H1 (cell line): ENCODE measurements at regions not wholly inside any gene's neighbourhood (a gene's known extent, or its start where the extent isn't known, plus 50 kb on each side); places are given as distances from the start of the nearest gene placed in this dataset.

Experiments used
- CTCF ChIA-PET: fragments of 300-600 bp; sonication (Branson Sonifier 250); formaldehyde crosslinking; loops from one replicate; lab custom pipeline; 2021; ENCODE audit not compliant: partially characterized antibody; lab: Charles Lee
- POLR2A ChIA-PET: fragments of 300-600 bp; sonication (Branson Sonifier 250); formaldehyde crosslinking; loops from one replicate; lab custom pipeline; 2021; ENCODE audit warnings: inconsistent platforms; ENCODE audit not compliant: partially characterized antibody; lab: Charles Lee
- DNase-seq, 2 experiments: peaks; one replicate each; pipeline versions ENCODE4 v3.0.0 to v3.0.0-alpha.2; 2010 to 2022; ENCODE audit warnings: low spot score in 2 of 2, low read depth in 1 of 2, mixed read lengths in 1 of 2
- FAIRE-seq: peaks from 2 replicates; lab custom pipeline; 2011; peaks lifted over from hg19 to GRCh38; lab: Jason Lieb, UNC
- H2AFZ ChIP-seq: 2 replicates; pipeline ENCODE4 v1.8.1; 2012; ENCODE audit warnings: low read length, inconsistent platforms
- H2AK5ac ChIP-seq: 2 replicates; pipeline ENCODE4 v1.6.1; 2013; ENCODE audit warnings: low read depth, low read length
- H2BK120ac ChIP-seq: replicated peaks from 2 replicates; pipeline ENCODE3; 2013; ENCODE audit warnings: low read depth, low read length, inconsistent platforms
- H2BK12ac ChIP-seq: 2 replicates; pipeline ENCODE4 v1.6.1; 2013; ENCODE audit warnings: low read depth, low read length
- H2BK15ac ChIP-seq: 2 replicates; pipeline ENCODE4 v1.6.1; 2013; ENCODE audit warnings: low read length
- H2BK20ac ChIP-seq: 2 replicates; pipeline ENCODE4 v1.6.1; 2013; ENCODE audit warnings: low read length
- H2BK5ac ChIP-seq: 2 replicates; pipeline ENCODE4 v1.6.1; 2013; ENCODE audit warnings: low read depth, low read length
- H3K14ac ChIP-seq: 2 replicates; pipeline ENCODE4 v1.6.1; 2013; ENCODE audit warnings: inconsistent platforms; ENCODE audit not compliant: insufficient read length
- H3K18ac ChIP-seq: 2 replicates; pipeline ENCODE4 v1.6.1; 2013; ENCODE audit warnings: low read length; ENCODE audit errors: extremely low read depth
- H3K23ac ChIP-seq: 2 replicates; pipeline ENCODE4 v1.6.1; 2013; ENCODE audit warnings: inconsistent platforms; ENCODE audit not compliant: insufficient read length
- H3K23me2 ChIP-seq: 2 replicates; pipeline ENCODE4 v1.6.1; 2013; ENCODE audit warnings: low read depth, low read length
- H3K27ac ChIP-seq: 2 replicates; pipeline ENCODE4 v1.6.1; 2011; ENCODE audit warnings: low read depth, low read length, inconsistent platforms
- H3K27me3 ChIP-seq, 4 experiments: replicated peaks in 1 of 4; 1 replicate in 1 of 4; 2 replicates in 3 of 4; pipeline versions ENCODE4 v1.6.1 to v1.8.1; 2011 to 2013; ENCODE audit warnings: low read length in 3 of 4, mild to moderate bottlenecking in 3 of 4, inconsistent platforms in 2 of 4, mixed read lengths in 2 of 4, moderate library complexity in 1 of 4; ENCODE audit not compliant: control insufficient read depth in 3 of 4, insufficient read depth in 3 of 4; ENCODE audit errors: extremely low read depth in 1 of 4
- H3K36me3 ChIP-seq, 4 experiments: 2 replicates each; pipeline versions ENCODE4 v1.6.1 to v1.8.1; 2011 to 2013; ENCODE audit warnings: mild to moderate bottlenecking in 4 of 4, low read length in 3 of 4, moderate library complexity in 2 of 4, control low read depth in 1 of 4, inconsistent platforms in 1 of 4; ENCODE audit not compliant: insufficient read depth in 4 of 4, control insufficient read depth in 2 of 4
- H3K4ac ChIP-seq: replicated peaks from 2 replicates; pipeline ENCODE3; 2013; ENCODE audit warnings: low read length, low read depth, mixed read lengths, inconsistent platforms; ENCODE audit not compliant: insufficient read length
- H3K4me1 ChIP-seq, 4 experiments: replicated peaks in 1 of 4; 1 replicate in 1 of 4; 2 replicates in 3 of 4; pipeline versions ENCODE4 v1.6.1 to v1.8.1; 2011 to 2013; ENCODE audit warnings: low read length in 3 of 4, inconsistent platforms in 2 of 4, mixed read lengths in 1 of 4; ENCODE audit not compliant: insufficient read depth in 4 of 4, control insufficient read depth in 3 of 4
- H3K4me2 ChIP-seq, 2 experiments: 2 replicates each; pipeline versions ENCODE4 v1.6.1 to v1.8.1; 2011 to 2013; ENCODE audit warnings: low read depth in 2 of 2, low read length in 2 of 2, control low read depth in 1 of 2, inconsistent platforms in 1 of 2, mild to moderate bottlenecking in 1 of 2; ENCODE audit not compliant: insufficient read depth in 1 of 2
- H3K4me3 ChIP-seq, 4 experiments: fragments of 200-600, 300-600 bp in 1 of 4; sonication (generic), shearing (Covaris generic), sonication (Bioruptor Twin) in 1 of 4; 2 replicates each; pipeline versions ENCODE4 v1.5.1 to v1.8.1; 2011 to 2016; ENCODE audit warnings: low read length in 4 of 4, low read depth in 3 of 4, control low read depth in 2 of 4, inconsistent platforms in 2 of 4, mild to moderate bottlenecking in 2 of 4, mixed read lengths in 1 of 4, moderate library complexity in 1 of 4; ENCODE audit not compliant: insufficient read depth in 2 of 4; ENCODE audit errors: extremely low read depth in 1 of 4
- H3K56ac ChIP-seq: replicated peaks from 2 replicates; pipeline ENCODE3; 2013; ENCODE audit warnings: low read depth, mild to moderate bottlenecking, mixed read lengths, low read length, inconsistent platforms; ENCODE audit not compliant: insufficient read length
- H3K79me1 ChIP-seq: 2 replicates; pipeline ENCODE4 v1.6.1; 2013; ENCODE audit warnings: low read depth, low read length, control low read depth
- H3K79me2 ChIP-seq, 2 experiments: 2 replicates each; pipeline versions ENCODE4 v1.6.1 to v1.8.1; 2012 to 2013; ENCODE audit warnings: low read length in 2 of 2, mild to moderate bottlenecking in 2 of 2, inconsistent platforms in 1 of 2; ENCODE audit not compliant: insufficient read depth in 2 of 2, control insufficient read depth in 1 of 2
- H3K9ac ChIP-seq, 4 experiments: replicated peaks in 1 of 4; 1 replicate in 1 of 4; 2 replicates in 3 of 4; pipeline versions ENCODE4 v1.6.1 to v1.8.1; 2011 to 2013; ENCODE audit warnings: low read depth in 3 of 4, low read length in 3 of 4, control low read depth in 2 of 4, mild to moderate bottlenecking in 2 of 4, moderate library complexity in 2 of 4, inconsistent platforms in 1 of 4; ENCODE audit errors: extremely low read depth in 1 of 4
- H3K9me3 ChIP-seq, 2 experiments: 2 replicates each; pipeline versions ENCODE4 v1.6.1 to v1.8.1; 2012 to 2013; ENCODE audit warnings: mild to moderate bottlenecking in 2 of 2, moderate library complexity in 2 of 2, control low read depth in 1 of 2, inconsistent platforms in 1 of 2, low read depth in 1 of 2, low read length in 1 of 2, mixed read lengths in 1 of 2; ENCODE audit not compliant: insufficient read depth in 2 of 2
- H4K20me1 ChIP-seq, 2 experiments: replicated peaks in 1 of 2; 2 replicates each; pipeline versions ENCODE3 to v1.8.1; 2011 to 2013; ENCODE audit warnings: inconsistent platforms in 2 of 2, low read length in 2 of 2, mild to moderate bottlenecking in 1 of 2; ENCODE audit not compliant: insufficient read depth in 2 of 2, control insufficient read depth in 1 of 2
- H4K5ac ChIP-seq: 2 replicates; pipeline ENCODE4 v1.6.1; 2013; ENCODE audit warnings: low read length, low read depth, mixed read lengths, inconsistent platforms; ENCODE audit not compliant: insufficient read length
- H4K8ac ChIP-seq: 2 replicates; pipeline ENCODE4 v1.8.0; 2013; ENCODE audit warnings: mild to moderate bottlenecking, moderate library complexity, low read length, inconsistent platforms; ENCODE audit not compliant: insufficient read depth; ENCODE audit errors: extremely low read depth
- H4K91ac ChIP-seq: replicated peaks from 2 replicates; pipeline ENCODE3; 2013; ENCODE audit warnings: low read length, mixed read lengths, inconsistent platforms; ENCODE audit not compliant: insufficient read length
- CTBP2 ChIP-seq: IDR thresholded peaks from 2 replicates; pipeline ENCODE4 v1.7.0; 2011; ENCODE audit warnings: borderline replicate concordance, mild to moderate bottlenecking, moderate library complexity, mixed read lengths, low read length; ENCODE audit not compliant: insufficient read depth, insufficient read length
- TAF1 ChIP-seq: IDR thresholded peaks from 2 replicates; pipeline ENCODE4 v1.6.1; 2011; ENCODE audit warnings: mild to moderate bottlenecking, low read depth, low read length
- WGBS, 2 experiments: shearing (Covaris generic) in 1 of 2; methylation state at CpG; one replicate each; pipeline versions ENCODE4 v1.1.6 to v1.1.7; 2013 to 2015; ENCODE audit warnings: low lambda C conversion rate in 2 of 2, mixed read lengths in 2 of 2, inconsistent platforms in 1 of 2, low coverage in 1 of 2, missing lambda C conversion rate in 1 of 2; ENCODE audit not compliant: insufficient replicate concordance in 2 of 2, insufficient coverage in 1 of 2, insufficient read length in 1 of 2; ENCODE audit errors: extremely low coverage in 1 of 2, missing lambda C conversion rate in 1 of 2; 5-methylcytosine and 5-hydroxymethylcytosine counted together

GRCh38 chr2:7524195-7524594 lies 607.0 kb downstream of the RNF144A start (continued):
- TF ChIP-seq CTBP2, result no peak

GRCh38 chr2:7525746-7526145 lies 608.5 kb downstream of the RNF144A start:
- no peaks in the 10 kb centered on the region for H3K79me2 ChIP-seq
- H3K23ac ChIP-seq, result no peak overlapping the region
- H2BK12ac ChIP-seq, result no peak overlapping the region
- no peak overlapping the region for H3K18ac ChIP-seq
- H3K9me3 ChIP-seq, result peaks cover 8 to 12% of the 10 kb centered on the region in 2 experiments
- WGBS, 2 experiments, result 93% methylated on average over 1 of the region's 1 CpG; no CpG with 5 or more reads in 1 of the 2 experiments
- H2BK20ac ChIP-seq, result no peak overlapping the region
- H2AK5ac ChIP-seq, result no peak overlapping the region
- no peaks in the 10 kb centered on the region for H3K4me1 ChIP-seq
- H3K56ac ChIP-seq, result no peak overlapping the region
- FAIRE-seq (no peak), DNase-seq (no peak)
- H4K5ac ChIP-seq, result no peak overlapping the region
- H3K14ac ChIP-seq, result no peak overlapping the region
- H3K4me2 ChIP-seq, result no peak overlapping the region
- no peak overlapping the region for H4K8ac ChIP-seq
- H4K20me1 ChIP-seq, result no peaks in the 10 kb centered on the region
- CTCF ChIA-PET, result no interaction called here
- H3K23me2 ChIP-seq, result no peaks in the 10 kb centered on the region
- POLR2A ChIA-PET, result no interaction called here
- no peak overlapping the region for H2BK120ac ChIP-seq
- TF ChIP-seq TAF1, result no peak
- H3K27me3 ChIP-seq, result no peaks in the 10 kb centered on the region
- no peak overlapping the region for H2AFZ ChIP-seq
- H3K79me1 ChIP-seq, result no peaks in the 10 kb centered on the region
- peaks cover 0 to 3% (median 0%) of the 10 kb centered on the region in 4 experiments; a peak in 1 of 8 replicates for H3K36me3 ChIP-seq
- H3K4me3 ChIP-seq, result no peak overlapping the region
- no peak overlapping the region for H2BK5ac ChIP-seq
- no peak overlapping the region for H3K4ac ChIP-seq
- H2BK15ac ChIP-seq, result no peak overlapping the region
- no peak overlapping the region for H3K27ac ChIP-seq
- no peak overlapping the region for H4K91ac ChIP-seq
- H3K9ac ChIP-seq, result no peak overlapping the region
